Stimulated activated CD8-positive, alpha-beta memory T cell treated with anti-CD3 and anti-CD28 coated beads, Interleukin-12 subunit alpha, Interleukin-12 subunit beta, amount 100 ng/mL, for 4 hours (primary cell): ENCODE measurements at regions not wholly inside any gene's neighbourhood (a gene's known extent, or its start where the extent isn't known, plus 50 kb on each side); places are given as distances from the start of the nearest gene placed in this dataset.
"Not testable (repeated sequence)": the region's sequence is repeated elsewhere in the genome, so short reads cannot be mapped to it uniquely, and the experiment has no call there.

Experiments
- DNase-seq: peaks from one replicate; pipeline ENCODE4 v3.0.0-alpha.2; 2020; ENCODE audit warnings: low read depth

GRCh38 chr15:20089541-20089940 lies 452.1 kb downstream of the GOLGA6L6 start:
- not testable (repeated sequence) for DNase-seq

GRCh38 chr15:20084026-20084425 lies 457.6 kb downstream of the GOLGA6L6 start:
- not testable (repeated sequence) for DNase-seq

- DNase-seq: not testable (repeated sequence)
Measured at GRCh38 chr15:20074082-20074481, 467.5 kb downstream of the GOLGA6L6 start.

- DNase-seq: not testable (repeated sequence)
Measured at GRCh38 chr15:20069043-20069442, 472.6 kb downstream of the GOLGA6L6 start.

GRCh38 chr15:20066173-20066572 lies 475.4 kb downstream of the GOLGA6L6 start:
- DNase-seq: not testable (repeated sequence)

- DNase-seq: not testable (repeated sequence)
Measured at GRCh38 chr15:20065508-20065907, 476.1 kb downstream of the GOLGA6L6 start.

GRCh38 chr15:20063167-20063566 lies 478.4 kb downstream of the GOLGA6L6 start:
- not testable (repeated sequence) for DNase-seq

- not testable (repeated sequence) for DNase-seq
Measured at GRCh38 chr15:20060838-20061237, 480.8 kb downstream of the GOLGA6L6 start.

GRCh38 chr15:20056871-20057270 lies 484.7 kb downstream of the GOLGA6L6 start:
- not testable (repeated sequence) for DNase-seq

- not testable (repeated sequence) for DNase-seq
Measured at GRCh38 chr15:20055921-20056320, 485.7 kb downstream of the GOLGA6L6 start.

GRCh38 chr15:20048189-20048588 lies 493.4 kb downstream of the GOLGA6L6 start:
- DNase-seq: not testable (repeated sequence)

GRCh38 chr15:20045165-20045564 lies 496.4 kb downstream of the GOLGA6L6 start:
- DNase-seq: not testable (repeated sequence)

GRCh38 chr15:20040691-20041090 lies 500.9 kb downstream of the GOLGA6L6 start:
- DNase-seq: not testable (repeated sequence)

GRCh38 chr15:20025040-20025439 lies 516.6 kb downstream of the GOLGA6L6 start:
- not testable (repeated sequence) for DNase-seq

GRCh38 chr15:20022349-20022748 lies 519.3 kb downstream of the GOLGA6L6 start:
- not testable (repeated sequence) for DNase-seq

GRCh38 chr15:20021351-20021750 lies 520.2 kb downstream of the GOLGA6L6 start:
- DNase-seq: not testable (repeated sequence)

- DNase-seq: not testable (repeated sequence)
Measured at GRCh38 chr15:20020588-20020987, 521.0 kb downstream of the GOLGA6L6 start.

- not testable (repeated sequence) for DNase-seq
Measured at GRCh38 chr15:20019758-20020157, 521.8 kb downstream of the GOLGA6L6 start.

- not testable (repeated sequence) for DNase-seq
Measured at GRCh38 chr15:20017581-20017980, 524.0 kb downstream of the GOLGA6L6 start.

- not testable (repeated sequence) for DNase-seq
Measured at GRCh38 chr15:20016941-20017340, 524.7 kb downstream of the GOLGA6L6 start.

- not testable (repeated sequence) for DNase-seq
Measured at GRCh38 chr15:20012837-20013236, 528.8 kb downstream of the GOLGA6L6 start.

GRCh38 chr15:20010759-20011158 lies 530.8 kb downstream of the GOLGA6L6 start:
- not testable (repeated sequence) for DNase-seq

- not testable (repeated sequence) for DNase-seq
Measured at GRCh38 chr15:20009619-20010018, 532.0 kb downstream of the GOLGA6L6 start.

GRCh38 chr15:20007338-20007737 lies 534.3 kb downstream of the GOLGA6L6 start:
- not testable (repeated sequence) for DNase-seq
